Subcutaneous abdominal adipose tissue (tissue), 5 donors: ENCODE measurements at regions not wholly inside any gene's neighbourhood (a gene's known extent, or its start where the extent isn't known, plus 50 kb on each side); places are given as distances from the start of the nearest gene placed in this dataset.

Experiments
- H3K27ac ChIP-seq: one replicate; pipeline ENCODE4 v1.7.0; 2013; ENCODE audit warnings: low read depth, mild to moderate bottlenecking, inconsistent platforms, low read length, moderate library complexity
- H3K27me3 ChIP-seq, 5 donors: one replicate each; pipeline ENCODE4 v1.7.0; 2013; ENCODE audit warnings: low read length in 5 of 5, inconsistent platforms in 1 of 5; ENCODE audit not compliant: control insufficient read depth in 5 of 5, insufficient read depth in 4 of 5
- H3K36me3 ChIP-seq, 5 donors: one replicate each; pipeline ENCODE4 v1.7.0; 2013; ENCODE audit warnings: low read length in 5 of 5; ENCODE audit not compliant: control insufficient read depth in 5 of 5, insufficient read depth in 5 of 5
- H3K4me1 ChIP-seq, 5 donors: one replicate each; pipeline ENCODE4 v1.7.0; 2013; ENCODE audit warnings: low read length in 5 of 5, mild to moderate bottlenecking in 3 of 5, moderate library complexity in 1 of 5; ENCODE audit not compliant: control insufficient read depth in 5 of 5, insufficient read depth in 5 of 5
- H3K4me3 ChIP-seq, 5 donors: one replicate each; pipeline ENCODE4 v1.7.0; 2013; ENCODE audit warnings: low read length in 5 of 5, low read depth in 1 of 5
- H3K9ac ChIP-seq, 5 donors: one replicate each; pipeline ENCODE4 v1.7.0; 2013; ENCODE audit warnings: low read length in 5 of 5, mild to moderate bottlenecking in 4 of 5, moderate library complexity in 3 of 5
- H3K9me3 ChIP-seq, 5 donors: one replicate each; pipeline ENCODE4 v1.7.0; 2013; ENCODE audit warnings: low read length in 5 of 5; ENCODE audit not compliant: control insufficient read depth in 5 of 5
- donor health status: healthy.
- donor health status: healthy.
- donor health status: healthy.
- donor health status: healthy.
- donor health status: healthy.

GRCh38 chr2:7356909-7357584 is 439.8 kb downstream of the RNF144A start:
- Histone ChIP-seq H3K27ac (no peak overlapping the region), H3K9me3 (no peaks in the 10 kb centered on the region), H3K36me3 (no peaks in the 10 kb centered on the region), H3K27me3 (no peaks in the 10 kb centered on the region), H3K4me3 (no peak overlapping the region), H3K4me1 (no peaks in the 10 kb centered on the region), H3K9ac (no peak overlapping the region)

- Histone ChIP-seq H3K9me3 (no peaks in the 10 kb centered on the region), H3K4me1 (no peaks in the 10 kb centered on the region), H3K4me3 (no peak overlapping the region), H3K27ac (no peak overlapping the region), H3K9ac (no peak overlapping the region), H3K27me3 (no peaks in the 10 kb centered on the region), H3K36me3 (no peaks in the 10 kb centered on the region)
These were observed 440.8 kb downstream of the RNF144A start for GRCh38 chr2:7357993-7358392.

- no peak overlapping the region for H3K9ac ChIP-seq
- H3K9me3 ChIP-seq = no peaks in the 10 kb centered on the region
- H3K4me1 ChIP-seq = no peaks in the 10 kb centered on the region
- H3K36me3 ChIP-seq = no peaks in the 10 kb centered on the region
- H3K27me3 ChIP-seq = no peaks in the 10 kb centered on the region
- H3K27ac ChIP-seq = no peak overlapping the region
- no peak overlapping the region for H3K4me3 ChIP-seq
These were observed 441.7 kb downstream of the RNF144A start for GRCh38 chr2:7358865-7359447.

GRCh38 chr2:7363906-7364305 is 446.7 kb downstream of the RNF144A start:
- H3K9me3 ChIP-seq = peaks cover 0 to 6% (median 3%) of the 10 kb centered on the region in 5 donors
- H3K27me3 ChIP-seq = no peaks in the 10 kb centered on the region
- H3K4me1 ChIP-seq = no peaks in the 10 kb centered on the region
- H3K27ac ChIP-seq = no peak overlapping the region
- no peaks in the 10 kb centered on the region for H3K36me3 ChIP-seq
- no peak overlapping the region for H3K9ac ChIP-seq
- H3K4me3 ChIP-seq = no peak overlapping the region

- Histone ChIP-seq H3K27ac (no peak overlapping the region), H3K4me3 (no peak overlapping the region), H3K9ac (no peak overlapping the region), H3K36me3 (no peaks in the 10 kb centered on the region), H3K4me1 (no peaks in the 10 kb centered on the region), H3K9me3 (peaks cover 0 to 15% (median 9%) of the 10 kb centered on the region in 5 donors), H3K27me3 (no peaks in the 10 kb centered on the region)
These were observed 451.0 kb downstream of the RNF144A start for GRCh38 chr2:7368211-7368610.

- peaks cover 0 to 15% (median 9%) of the 10 kb centered on the region in 5 donors for H3K9me3 ChIP-seq
- no peaks in the 10 kb centered on the region for H3K27me3 ChIP-seq
- no peak overlapping the region for H3K4me3 ChIP-seq
- peaks cover 0 to 3% (median 0%) of the 10 kb centered on the region in 5 donors for H3K4me1 ChIP-seq
- no peaks in the 10 kb centered on the region for H3K36me3 ChIP-seq
- H3K9ac ChIP-seq = no peak overlapping the region
- no peak overlapping the region for H3K27ac ChIP-seq
These were observed 455.9 kb downstream of the RNF144A start for GRCh38 chr2:7373156-7373555.

- Histone ChIP-seq H3K9me3 (no peaks in the 10 kb centered on the region), H3K27me3 (no peaks in the 10 kb centered on the region), H3K9ac (no peak overlapping the region), H3K4me1 (peaks cover 0 to 5% (median 0%) of the 10 kb centered on the region in 5 donors), H3K27ac (no peak overlapping the region), H3K36me3 (no peaks in the 10 kb centered on the region), H3K4me3 (no peak overlapping the region)
These were observed 458.7 kb downstream of the RNF144A start for GRCh38 chr2:7375901-7376300.

- Histone ChIP-seq H3K36me3 (no peaks in the 10 kb centered on the region), H3K9me3 (no peaks in the 10 kb centered on the region), H3K27me3 (peaks cover 0 to 4% (median 0%) of the 10 kb centered on the region in 5 donors), H3K9ac (no peak overlapping the region), H3K27ac (no peak overlapping the region), H3K4me1 (peaks cover 0 to 5% (median 0%) of the 10 kb centered on the region in 5 donors), H3K4me3 (no peak overlapping the region)
These were observed 460.8 kb downstream of the RNF144A start for GRCh38 chr2:7377916-7378569.

- H3K4me3 ChIP-seq = no peak overlapping the region
- H3K27ac ChIP-seq = no peak overlapping the region
- peaks cover 0 to 4% (median 0%) of the 10 kb centered on the region in 5 donors for H3K27me3 ChIP-seq
- H3K9me3 ChIP-seq = no peaks in the 10 kb centered on the region
- no peaks in the 10 kb centered on the region for H3K36me3 ChIP-seq
- H3K4me1 ChIP-seq = peaks cover 0 to 5% (median 0%) of the 10 kb centered on the region in 5 donors
- H3K9ac ChIP-seq = no peak overlapping the region
These were observed 461.4 kb downstream of the RNF144A start for GRCh38 chr2:7378591-7378990.

GRCh38 chr2:7379799-7380198 is 462.6 kb downstream of the RNF144A start:
- Histone ChIP-seq H3K9ac (no peak overlapping the region), H3K27me3 (peaks cover 0 to 4% (median 0%) of the 10 kb centered on the region in 5 donors), H3K36me3 (no peaks in the 10 kb centered on the region), H3K27ac (no peak overlapping the region), H3K4me1 (peaks cover 0 to 5% (median 0%) of the 10 kb centered on the region in 5 donors), H3K9me3 (no peaks in the 10 kb centered on the region), H3K4me3 (no peak overlapping the region)
